Ishikawa (cell line): ENCODE measurements at regions not wholly inside any gene's neighbourhood (a gene's known extent, or its start where the extent isn't known, plus 50 kb on each side); places are given as distances from the start of the nearest gene placed in this dataset.

Experiments used
- CEBPB ChIP-seq: IDR thresholded peaks from 2 replicates; pipeline ENCODE4 v1.6.1; 2012
- EP300 ChIP-seq: IDR thresholded peaks from 2 replicates; pipeline ENCODE4 v1.6.1; 2012; ENCODE audit warnings: borderline replicate concordance

GRCh38 chr12:70074510-70074909 is 168.7 kb upstream of the CNOT2 start:
- no peak for TF ChIP-seq EP300
- no peak for TF ChIP-seq CEBPB
